ENCODE measurements at regions not wholly inside any gene's neighbourhood (a gene's known extent, or its start where the extent isn't known, plus 50 kb on each side); places are given as distances from the start of the nearest gene placed in this dataset.

GRCh38 chr14:104370256-104370870 is 209.2 kb upstream of the C14orf180 start:
- DNase-seq (ENCODE audit: low read depth in 2 of 2): no peak

- no peak for DNase-seq (ENCODE audit: low read depth in 2 of 2)
These were observed 208.5 kb upstream of the C14orf180 start for GRCh38 chr14:104371031-104371430.

DNA sequence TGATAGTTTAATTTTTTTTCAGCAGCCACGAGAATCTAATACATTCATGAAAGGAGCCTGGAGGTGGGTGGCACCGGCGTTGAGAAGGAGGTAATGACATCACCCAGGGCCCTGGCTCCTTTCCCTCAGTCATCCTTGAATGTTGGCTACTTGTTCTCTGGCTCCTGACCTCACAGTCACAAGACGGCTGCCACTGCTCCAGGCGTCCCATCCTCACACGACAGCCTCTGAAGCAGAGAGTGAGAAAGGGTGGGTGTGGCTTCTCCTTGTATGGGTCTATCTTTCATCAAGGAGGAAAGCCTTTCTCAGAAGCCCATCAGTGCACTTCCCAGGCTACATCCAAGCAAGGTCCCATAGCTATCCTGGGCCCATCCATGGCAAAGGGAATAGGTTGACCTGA is 207.6 kb upstream of the C14orf180 start:
- no peak for DNase-seq (ENCODE audit: low read depth in 2 of 2)

- no peak for DNase-seq (ENCODE audit: low read depth in 2 of 2)
These were observed 207.0 kb upstream of the C14orf180 start for GRCh38 chr14:104372390-104373054.

GRCh38 chr14:104373055-104373854 is 206.3 kb upstream of the C14orf180 start:
- no peak for DNase-seq (ENCODE audit: low read depth in 2 of 2)

DNA sequence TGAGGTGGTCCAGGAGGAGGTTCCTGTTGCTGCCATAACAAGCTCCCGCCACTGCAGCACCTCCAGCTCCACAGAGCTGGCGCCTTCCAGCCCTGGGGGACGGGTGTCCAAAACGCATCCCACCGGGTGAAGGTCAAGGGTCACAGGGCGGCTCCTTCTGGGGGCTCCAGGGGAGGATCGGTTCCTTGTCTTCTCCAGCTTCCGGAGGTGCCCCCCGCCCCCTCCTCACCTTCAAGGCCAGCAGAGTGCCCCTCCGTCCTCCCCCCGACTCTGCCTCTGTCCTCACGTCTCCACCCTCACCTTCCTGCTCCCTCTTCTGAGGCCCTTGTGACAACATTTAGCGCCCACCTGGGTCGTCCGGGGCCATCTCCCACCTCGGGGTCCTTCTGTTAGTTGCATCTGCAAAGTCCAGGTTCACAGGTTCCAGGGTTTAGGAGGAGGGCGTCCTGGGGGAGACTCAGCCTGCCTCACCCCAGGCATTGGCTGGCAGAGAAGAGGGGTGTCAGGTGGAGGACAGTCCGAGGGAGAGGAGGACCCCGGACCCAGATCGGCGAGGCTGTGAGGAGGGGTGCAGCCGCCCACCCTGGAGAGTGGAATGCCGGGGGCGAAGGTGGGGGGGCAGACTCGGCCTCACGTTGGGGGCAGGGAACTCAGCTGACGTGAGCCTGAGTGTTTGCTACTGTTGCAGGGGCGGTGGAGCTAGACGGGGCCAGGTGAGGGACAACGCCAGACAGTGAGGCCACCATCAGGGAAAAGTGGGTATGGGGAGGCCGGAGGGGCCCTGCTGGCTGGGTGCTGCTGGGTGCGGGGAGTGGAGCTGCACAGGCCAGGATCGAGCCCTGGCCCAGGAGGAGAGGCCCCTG is 205.5 kb upstream of the C14orf180 start:
- DNase-seq (ENCODE audit: low read depth in 2 of 2): no peak

DNA sequence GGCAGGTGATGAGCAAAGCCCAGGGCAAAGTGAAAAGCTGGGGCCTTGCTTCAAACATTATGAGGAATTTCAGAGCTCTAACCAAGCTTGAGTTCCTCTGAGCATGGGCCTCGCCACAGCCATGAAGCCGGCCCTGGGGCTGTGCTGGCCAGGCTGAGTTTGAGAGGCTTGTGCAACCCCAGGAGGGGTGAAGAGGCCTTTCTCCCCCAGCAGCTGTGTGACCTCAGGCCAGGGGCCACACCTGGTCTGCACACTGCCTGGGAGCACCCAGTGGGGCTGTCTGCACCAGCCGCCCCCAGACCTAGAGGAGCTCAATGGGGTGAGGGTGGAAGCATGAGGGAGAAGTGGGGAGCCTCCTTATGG is 204.9 kb upstream of the C14orf180 start:
- no peak for DNase-seq (ENCODE audit: low read depth in 2 of 2)

GRCh38 chr14:104375551-104376201 is 203.9 kb upstream of the C14orf180 start:
- DNase-seq (ENCODE audit: low read depth in 2 of 2): no peak

DNA sequence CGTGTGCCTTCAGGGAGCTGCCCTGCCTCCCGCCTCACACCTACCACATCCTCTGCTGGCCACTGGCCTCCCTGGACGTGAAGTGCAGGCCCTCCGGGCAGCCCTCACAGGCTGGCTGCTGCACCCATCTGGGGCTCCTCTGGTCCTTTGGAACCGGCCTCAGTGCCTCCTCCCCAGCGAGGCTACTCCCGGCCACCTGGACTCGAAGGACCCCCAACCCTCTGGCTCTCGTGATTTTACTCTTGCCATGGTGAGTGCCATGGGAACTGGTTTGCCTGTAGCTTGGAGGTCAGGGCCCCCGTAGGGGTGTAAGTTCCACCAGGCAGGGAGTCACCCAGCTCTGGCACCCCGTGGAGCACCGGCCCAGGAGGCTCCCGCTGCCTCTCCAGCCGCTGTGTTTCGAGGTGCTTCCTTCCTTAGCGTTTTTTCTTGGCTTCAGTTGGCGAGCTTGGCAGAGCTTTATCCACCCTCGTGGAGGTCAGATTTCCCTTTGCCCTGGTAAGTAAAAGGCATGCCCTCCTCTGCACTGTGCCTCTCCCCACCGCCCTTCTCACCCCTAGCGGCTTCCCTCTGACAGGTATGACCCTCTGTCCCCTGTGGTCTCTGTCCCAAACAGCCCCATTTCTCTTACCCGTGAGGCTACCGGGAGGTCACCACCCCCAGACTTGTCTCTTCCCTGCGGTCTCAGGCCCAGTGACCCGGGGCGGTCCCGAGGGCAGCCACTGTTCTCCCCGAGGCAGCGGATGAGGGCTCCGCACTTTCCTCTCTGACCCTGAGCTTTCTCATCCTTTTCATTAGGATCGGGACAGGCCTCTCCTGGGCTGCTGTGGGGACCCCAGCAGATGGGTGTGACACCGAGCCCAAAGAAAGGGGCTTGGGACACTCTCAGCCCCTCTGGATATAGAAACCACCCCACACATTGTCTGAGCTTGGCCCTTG is 203.1 kb upstream of the C14orf180 start:
- no peak for DNase-seq (ENCODE audit: low read depth in 2 of 2)

GRCh38 chr14:104377256-104377655 is 202.3 kb upstream of the C14orf180 start:
- DNase-seq (ENCODE audit: low read depth in 2 of 2): no peak

- DNase-seq (ENCODE audit: low read depth in 2 of 2): no peak
These were observed 200.9 kb upstream of the C14orf180 start for GRCh38 chr14:104378698-104379113.

GRCh38 chr14:104382361-104383087 is 197.0 kb upstream of the C14orf180 start:
- no peak for DNase-seq (ENCODE audit: low read depth in 2 of 2)

GRCh38 chr14:104383088-104383995 is 196.2 kb upstream of the C14orf180 start:
- DNase-seq (ENCODE audit: low read depth in 2 of 2): no peak

DNA sequence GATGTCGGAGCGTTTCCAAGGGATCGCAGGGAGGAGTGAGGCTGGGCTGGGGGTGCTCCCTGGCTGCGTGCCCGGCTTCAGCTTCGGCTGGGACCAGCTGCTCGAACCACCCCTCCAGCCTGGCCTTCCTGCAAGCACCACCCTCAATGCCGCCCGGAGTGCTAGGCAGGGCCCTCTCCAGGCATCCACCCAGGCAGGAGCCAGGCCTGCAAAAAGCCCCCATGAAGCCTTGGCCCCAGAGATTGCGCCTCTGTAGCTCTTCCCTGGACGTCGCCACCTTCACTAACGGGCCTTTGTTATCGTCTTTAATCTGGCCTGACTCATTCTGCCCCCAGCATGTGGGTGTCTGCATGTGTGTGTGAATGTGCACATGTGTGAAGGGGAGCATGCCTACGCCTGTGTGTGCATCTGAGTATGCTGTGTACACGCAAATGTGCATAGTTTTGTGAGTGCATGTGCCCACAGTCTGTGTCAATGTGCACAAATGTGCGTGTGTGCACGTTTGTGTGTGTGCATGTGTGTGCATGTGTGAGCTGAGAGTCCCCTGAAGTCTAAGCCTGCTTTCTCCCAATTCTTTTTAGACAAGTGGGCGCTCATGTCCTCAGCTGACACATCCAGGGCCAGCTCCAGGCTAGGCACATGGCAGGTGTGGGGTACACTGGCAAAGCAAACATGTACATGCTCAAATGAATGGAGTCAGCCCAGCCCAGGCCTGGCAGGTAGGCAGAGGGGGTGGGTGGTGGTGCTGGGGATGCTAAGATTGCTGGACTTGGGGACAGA is 195.4 kb upstream of the C14orf180 start:
- no peak for DNase-seq (ENCODE audit: low read depth in 2 of 2)

GRCh38 chr14:104384776-104385071 is 194.8 kb upstream of the C14orf180 start:
- DNase-seq (ENCODE audit: low read depth in 2 of 2): no peak

DNA sequence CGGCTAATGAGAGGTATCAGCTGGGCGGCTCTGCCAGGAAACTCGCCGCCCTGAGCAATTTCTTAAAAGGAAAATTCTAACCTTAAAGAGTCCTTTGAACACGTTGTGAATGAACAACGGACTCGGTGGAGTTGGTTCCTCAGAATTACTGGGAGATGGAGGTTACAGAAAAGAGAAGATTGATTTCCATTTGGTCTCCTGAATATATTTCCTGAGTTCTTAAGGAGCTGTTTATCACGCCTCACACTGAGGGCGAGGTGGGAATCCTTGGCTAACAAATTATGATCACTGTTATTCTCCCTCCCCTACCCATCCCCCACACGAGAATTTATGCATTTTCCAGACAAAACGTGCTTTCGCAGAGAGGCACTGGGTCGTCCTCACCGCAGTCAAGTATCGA is 194.5 kb upstream of the C14orf180 start:
- DNase-seq (ENCODE audit: low read depth in 2 of 2): no peak

- no peak for DNase-seq (ENCODE audit: low read depth in 2 of 2)
These were observed 193.9 kb upstream of the C14orf180 start for GRCh38 chr14:104385531-104386101.
